ENCODE measurements at regions not wholly inside any gene's neighbourhood (a gene's known extent, or its start where the extent isn't known, plus 50 kb on each side); places are given as distances from the start of the nearest gene placed in this dataset.

GRCh38 chr9:136606687-136607333 is 55.9 kb upstream of the EGFL7 start:
- TF ChIP-seq POLR2A (IDR thresholded peaks at IDR 0.05): no peak
- TF ChIP-seq, protein P1, sequence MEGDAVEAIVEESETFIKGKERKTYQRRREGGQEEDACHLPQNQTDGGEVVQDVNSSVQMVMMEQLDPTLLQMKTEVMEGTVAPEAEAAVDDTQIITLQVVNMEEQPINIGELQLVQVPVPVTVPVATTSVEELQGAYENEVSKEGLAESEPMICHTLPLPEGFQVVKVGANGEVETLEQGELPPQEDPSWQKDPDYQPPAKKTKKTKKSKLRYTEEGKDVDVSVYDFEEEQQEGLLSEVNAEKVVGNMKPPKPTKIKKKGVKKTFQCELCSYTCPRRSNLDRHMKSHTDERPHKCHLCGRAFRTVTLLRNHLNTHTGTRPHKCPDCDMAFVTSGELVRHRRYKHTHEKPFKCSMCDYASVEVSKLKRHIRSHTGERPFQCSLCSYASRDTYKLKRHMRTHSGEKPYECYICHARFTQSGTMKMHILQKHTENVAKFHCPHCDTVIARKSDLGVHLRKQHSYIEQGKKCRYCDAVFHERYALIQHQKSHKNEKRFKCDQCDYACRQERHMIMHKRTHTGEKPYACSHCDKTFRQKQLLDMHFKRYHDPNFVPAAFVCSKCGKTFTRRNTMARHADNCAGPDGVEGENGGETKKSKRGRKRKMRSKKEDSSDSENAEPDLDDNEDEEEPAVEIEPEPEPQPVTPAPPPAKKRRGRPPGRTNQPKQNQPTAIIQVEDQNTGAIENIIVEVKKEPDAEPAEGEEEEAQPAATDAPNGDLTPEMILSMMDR (IDR thresholded peaks at IDR 0.05): no peak

All from heart left ventricle (tissue), 13 donors.